ENCODE measurements at regions not wholly inside any gene's neighbourhood (a gene's known extent, or its start where the extent isn't known, plus 50 kb on each side); places are given as distances from the start of the nearest gene placed in this dataset.

GRCh38 chr14:47949006-47949405 lies 273.6 kb upstream of the MDGA2 start:
- TF ChIP-seq CTCF (IDR thresholded peaks at IDR 0.05) (no peak), POLR2A (IDR thresholded peaks at IDR 0.05) (no peak)

Measured in uterus (tissue), 2 donors.